HEK293 (cell line): ENCODE measurements at regions not wholly inside any gene's neighbourhood (a gene's known extent, or its start where the extent isn't known, plus 50 kb on each side); places are given as distances from the start of the nearest gene placed in this dataset.

Source experiments
- CTCF ChIA-PET: fragments of 350-600 bp; formaldehyde crosslinking; extraction: SDS; loops from one replicate; lab custom pipeline; 2021; ENCODE audit warnings: antibody characterized with exemption; lab: Yijun Ruan, JAX
- POLR2A ChIA-PET: fragments of 300-600 bp; formaldehyde crosslinking; extraction: SDS; loops from one replicate; lab custom pipeline; 2020; ENCODE audit warnings: antibody characterized with exemption, inconsistent platforms; lab: Yijun Ruan, JAX
- H3K27ac ChIP-seq: fragments of 200-500 bp; sonication (Bioruptor generic); 2 replicates; pipeline ENCODE4 v1.5.1; 2014; ENCODE audit warnings: low read depth, low read length, control low read depth, inconsistent platforms; ENCODE audit errors: extremely low read depth
- H3K36me3 ChIP-seq, 2 experiments: fragments of 200-500 bp in 1 of 2; sonication (Bioruptor generic) in 1 of 2; 1 replicate in 1 of 2; 2 replicates in 1 of 2; pipeline ENCODE4 v1.5.1; 2014 to 2017; ENCODE audit warnings: inconsistent platforms in 2 of 2, low read length in 2 of 2; ENCODE audit not compliant: control insufficient read depth in 2 of 2, insufficient read depth in 1 of 2
- H3K4me1 ChIP-seq: fragments of 200-500 bp; sonication (Bioruptor generic); 2 replicates; pipeline ENCODE4 v1.5.1; 2014; ENCODE audit warnings: mild to moderate bottlenecking, low read length, inconsistent platforms; ENCODE audit not compliant: control insufficient read depth, insufficient read depth
- H3K4me3 ChIP-seq: 2 replicates; pipeline ENCODE4 v1.5.1; 2011; ENCODE audit warnings: low read depth, mild to moderate bottlenecking, control low read depth, low read length, moderate library complexity
- H3K9me3 ChIP-seq: fragments of 200-500 bp; sonication (Bioruptor generic); 2 replicates; pipeline ENCODE4 v1.5.1; 2014; ENCODE audit warnings: low read depth, low read length, inconsistent platforms; ENCODE audit not compliant: control insufficient read depth, insufficient read depth
- FEZF1 ChIP-seq: fragments of 450-650 bp; formaldehyde crosslinking; IDR thresholded peaks from 2 replicates; pipeline ENCODE4 v1.5.1; 2016; ENCODE audit warnings: missing biosample characterization, missing genetic modification characterization
- GLI2 ChIP-seq: fragments of 450-650 bp; formaldehyde crosslinking; IDR thresholded peaks from 2 replicates; pipeline ENCODE4; 2017; ENCODE audit warnings: missing biosample characterization, missing genetic modification characterization, low read depth, borderline replicate concordance
- MZF1 ChIP-seq: fragments of 450-650 bp; formaldehyde crosslinking; IDR thresholded peaks from 2 replicates; pipeline ENCODE4 v1.5.1; 2017; ENCODE audit warnings: missing biosample characterization, missing genetic modification characterization, borderline replicate concordance
- ZBTB8A ChIP-seq: fragments of 450-650 bp; formaldehyde crosslinking; IDR thresholded peaks from 2 replicates; pipeline ENCODE4 v1.5.1; 2016; ENCODE audit warnings: missing biosample characterization, missing genetic modification characterization
- ZFP69B ChIP-seq: fragments of 450-650 bp; formaldehyde crosslinking; IDR thresholded peaks from 2 replicates; pipeline ENCODE4 v1.5.1; 2016; ENCODE audit warnings: missing biosample characterization, missing genetic modification characterization
- ZNF114 ChIP-seq: fragments of 450-650 bp; formaldehyde crosslinking; IDR thresholded peaks from 2 replicates; pipeline ENCODE4 v1.5.0; 2017; ENCODE audit warnings: missing biosample characterization, missing genetic modification characterization
- ZNF157 ChIP-seq: fragments of 450-650 bp; formaldehyde crosslinking; IDR thresholded peaks from 2 replicates; pipeline ENCODE4 v1.5.1; 2016; ENCODE audit warnings: missing biosample characterization, missing genetic modification characterization
- ZNF2 ChIP-seq: fragments of 450-650 bp; formaldehyde crosslinking; IDR thresholded peaks from 2 replicates; pipeline ENCODE4 v1.5.1; 2016; ENCODE audit warnings: missing biosample characterization, missing genetic modification characterization
- ZNF223 ChIP-seq: fragments of 450-650 bp; formaldehyde crosslinking; IDR thresholded peaks from 2 replicates; pipeline ENCODE4 v1.5.1; 2016; ENCODE audit warnings: missing biosample characterization, missing genetic modification characterization
- ZNF292 ChIP-seq: fragments of 450-650 bp; formaldehyde crosslinking; IDR thresholded peaks from 2 replicates; pipeline ENCODE4 v1.5.1; 2016; ENCODE audit warnings: low read depth, missing biosample characterization, missing genetic modification characterization, borderline replicate concordance
- ZNF341 ChIP-seq: fragments of 450-650 bp; formaldehyde crosslinking; IDR thresholded peaks from 2 replicates; pipeline ENCODE4; 2016; ENCODE audit warnings: low read depth, missing biosample characterization, missing genetic modification characterization
- ZNF366 ChIP-seq: fragments of 450-650 bp; formaldehyde crosslinking; conservative IDR thresholded peaks from 2 replicates; pipeline ENCODE4 v1.5.1; 2016; ENCODE audit warnings: missing biosample characterization, missing genetic modification characterization
- ZNF510 ChIP-seq: fragments of 450-650 bp; formaldehyde crosslinking; IDR thresholded peaks from 2 replicates; pipeline ENCODE4 v1.5.1; 2018; ENCODE audit warnings: mild to moderate bottlenecking, missing genetic modification characterization, missing biosample characterization; ENCODE audit not compliant: insufficient replicate concordance
- ZNF529 ChIP-seq: fragments of 450-650 bp; formaldehyde crosslinking; IDR thresholded peaks from 2 replicates; pipeline ENCODE4 v1.5.1; 2017; ENCODE audit warnings: missing genetic modification characterization, missing biosample characterization; ENCODE audit not compliant: insufficient replicate concordance
- ZNF544 ChIP-seq: fragments of 450-650 bp; formaldehyde crosslinking; IDR thresholded peaks from 2 replicates; pipeline ENCODE4 v1.5.0; 2017; ENCODE audit warnings: missing biosample characterization, missing genetic modification characterization
- ZNF571 ChIP-seq: fragments of 450-650 bp; formaldehyde crosslinking; IDR thresholded peaks from 2 replicates; pipeline ENCODE4 v1.5.0; 2017; ENCODE audit warnings: missing biosample characterization, missing genetic modification characterization
- ZNF596 ChIP-seq: fragments of 450-650 bp; IDR thresholded peaks from 2 replicates; pipeline ENCODE4 v1.5.0; 2018; ENCODE audit warnings: missing biosample characterization, mild to moderate bottlenecking, missing genetic modification characterization, moderate library complexity
- ZNF629 ChIP-seq: fragments of 450-650 bp; formaldehyde crosslinking; IDR thresholded peaks from 2 replicates; pipeline ENCODE4 v1.5.1; 2017; ENCODE audit warnings: missing biosample characterization, missing genetic modification characterization
- ZNF670 ChIP-seq: fragments of 450-650 bp; formaldehyde crosslinking; IDR thresholded peaks from 2 replicates; pipeline ENCODE4 v1.5.1; 2016; ENCODE audit warnings: missing biosample characterization, missing genetic modification characterization, low read depth
- ZNF701 ChIP-seq: fragments of 450-650 bp; formaldehyde crosslinking; IDR thresholded peaks from 2 replicates; pipeline ENCODE4 v1.5.1; 2016; ENCODE audit warnings: missing biosample characterization, missing genetic modification characterization
- ZXDB ChIP-seq: fragments of 450-650 bp; formaldehyde crosslinking; IDR thresholded peaks from 2 replicates; pipeline ENCODE4 v1.5.1; 2016; ENCODE audit warnings: missing biosample characterization, missing genetic modification characterization
- TF ChIP-seq, protein P1 (sequence below): fragments of 450-650 bp; IDR thresholded peaks from 2 replicates; pipeline ENCODE4 v1.5.1; 2018; ENCODE audit warnings: missing biosample characterization, missing genetic modification characterization
- TF ChIP-seq, protein P2 (sequence below): fragments of 450-650 bp; formaldehyde crosslinking; IDR thresholded peaks from 2 replicates; pipeline ENCODE4 v1.5.1; 2016; ENCODE audit warnings: missing biosample characterization, missing genetic modification characterization
- TF ChIP-seq, protein P3 (sequence below): sonication (generic); formaldehyde crosslinking; IDR thresholded peaks from 2 replicates; pipeline ENCODE4 v1.8.1; 2022; ENCODE audit warnings: mild to moderate bottlenecking, moderate library complexity, missing genetic modification reagents

DNA sequence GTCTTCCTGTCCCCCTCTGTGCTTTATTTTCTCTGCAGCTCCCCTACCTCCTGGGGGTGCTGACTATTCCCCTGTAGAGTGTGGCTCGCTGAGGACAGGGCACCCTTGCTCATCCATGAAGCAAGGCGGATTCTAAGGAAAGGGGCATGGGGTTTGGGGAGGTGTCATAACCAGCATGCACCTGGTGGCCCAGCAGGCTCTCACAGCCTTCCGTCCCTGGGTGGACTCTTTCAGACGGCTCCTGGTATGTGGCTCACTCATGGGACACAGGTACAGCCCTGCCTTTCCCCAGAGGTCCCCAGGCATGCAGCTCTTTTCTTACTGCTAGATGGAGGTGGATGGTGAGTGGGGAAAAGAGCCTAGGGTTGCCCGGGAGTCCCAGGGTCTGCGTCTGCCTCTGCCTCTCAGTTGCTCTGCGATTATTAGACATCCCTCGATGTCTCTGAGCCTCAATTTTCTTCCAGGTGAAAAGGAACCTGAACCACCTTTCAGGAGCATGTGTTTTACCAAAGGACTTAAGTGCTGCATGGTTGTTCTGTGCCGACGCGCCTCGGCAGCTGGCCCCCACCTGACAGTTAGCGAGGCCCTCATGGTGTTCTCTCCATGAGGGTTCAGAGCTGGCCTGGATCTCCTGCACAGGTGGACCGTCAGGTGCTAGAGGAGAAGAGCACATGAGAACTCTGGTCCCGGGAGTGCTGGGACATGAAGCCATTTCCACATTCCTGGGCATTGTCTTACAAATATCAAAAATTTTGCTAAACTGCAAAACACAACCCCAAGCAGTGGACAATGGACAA is 172.5 kb upstream of the SHH start:
- H3K4me3 ChIP-seq: no peak overlapping the region
- CTCF ChIA-PET: interaction anchor here (0.7 kb wide), 1 partner anchor 420 kb away, joined by 3 read pairs; no protein-coding TSS in a partner anchor
- no peaks in the 10 kb centered on the region for H3K36me3 ChIP-seq
- TF ChIP-seq ZNF670: no peak
- TF ChIP-seq ZXDB (tag by site-specific recombination): no peak
- no peak for TF ChIP-seq ZFP69B (tag by site-specific recombination)
- no peak for TF ChIP-seq ZNF529 (tag by site-specific recombination)
- no peak for TF ChIP-seq ZNF596
- TF ChIP-seq ZNF157 (tag by site-specific recombination): no peak
- no peak for TF ChIP-seq ZNF341 (tag by site-specific recombination)
- no peaks in the 10 kb centered on the region for H3K9me3 ChIP-seq
- no peaks in the 10 kb centered on the region for H3K4me1 ChIP-seq
- H3K27ac ChIP-seq: no peak overlapping the region
- POLR2A ChIA-PET: no interaction called here

DNA sequence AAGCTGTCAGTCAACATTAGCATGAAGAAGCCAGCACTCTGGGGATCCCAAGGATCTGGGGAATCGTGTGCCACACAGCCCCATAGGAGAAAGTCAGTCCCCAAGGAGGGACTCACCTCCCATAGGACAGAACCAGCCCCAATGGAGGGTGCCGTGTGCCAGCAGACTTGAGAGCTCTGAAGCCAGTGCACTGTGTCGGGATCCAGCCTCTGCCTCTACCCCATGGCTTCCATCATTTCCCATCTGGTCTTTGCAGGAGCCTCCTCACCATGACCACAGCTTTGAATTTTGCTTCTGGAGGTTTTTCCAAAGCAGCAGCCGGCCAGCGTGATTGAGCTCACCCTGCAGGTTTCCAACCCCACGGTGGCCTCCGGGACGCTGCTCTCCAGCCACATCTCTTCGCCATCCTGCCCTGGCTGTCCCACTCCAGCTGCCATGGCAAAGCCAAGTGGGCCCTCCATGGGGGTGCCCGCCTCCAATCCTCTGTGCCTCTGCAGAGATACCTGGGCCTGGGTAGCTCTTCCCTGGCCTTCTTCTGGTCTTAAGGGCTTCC is 171.8 kb upstream of the SHH start:
- no peak for TF ChIP-seq ZNF510
- no peak for TF ChIP-seq ZNF629 (tag by site-specific recombination)
- TF ChIP-seq ZNF114 (tag by site-specific recombination): no peak
- no peak for TF ChIP-seq FEZF1 (tag by site-specific recombination)
- TF ChIP-seq ZNF701 (tag by site-specific recombination): no peak
- TF ChIP-seq GLI2 (tag by site-specific recombination): no peak
- TF ChIP-seq ZNF596: no peak
- TF ChIP-seq ZNF223: no peak
- no peak for TF ChIP-seq ZNF571
- TF ChIP-seq, protein P1, sequence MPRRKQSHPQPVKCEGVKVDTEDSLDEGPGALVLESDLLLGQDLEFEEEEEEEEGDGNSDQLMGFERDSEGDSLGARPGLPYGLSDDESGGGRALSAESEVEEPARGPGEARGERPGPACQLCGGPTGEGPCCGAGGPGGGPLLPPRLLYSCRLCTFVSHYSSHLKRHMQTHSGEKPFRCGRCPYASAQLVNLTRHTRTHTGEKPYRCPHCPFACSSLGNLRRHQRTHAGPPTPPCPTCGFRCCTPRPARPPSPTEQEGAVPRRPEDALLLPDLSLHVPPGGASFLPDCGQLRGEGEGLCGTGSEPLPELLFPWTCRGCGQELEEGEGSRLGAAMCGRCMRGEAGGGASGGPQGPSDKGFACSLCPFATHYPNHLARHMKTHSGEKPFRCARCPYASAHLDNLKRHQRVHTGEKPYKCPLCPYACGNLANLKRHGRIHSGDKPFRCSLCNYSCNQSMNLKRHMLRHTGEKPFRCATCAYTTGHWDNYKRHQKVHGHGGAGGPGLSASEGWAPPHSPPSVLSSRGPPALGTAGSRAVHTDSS (tag by site-specific recombination): no peak
- no peak for TF ChIP-seq ZNF292
- Histone ChIP-seq H3K27ac (no peak overlapping the region), H3K36me3 (no peaks in the 10 kb centered on the region), H3K9me3 (no peaks in the 10 kb centered on the region), H3K4me1 (no peaks in the 10 kb centered on the region), H3K4me3 (no peak overlapping the region)
- ChIA-PET CTCF (interaction anchor here (0.7 kb wide), 1 partner anchor 421 kb away, joined by 3 read pairs; no protein-coding TSS in a partner anchor), POLR2A (no interaction called here)

DNA sequence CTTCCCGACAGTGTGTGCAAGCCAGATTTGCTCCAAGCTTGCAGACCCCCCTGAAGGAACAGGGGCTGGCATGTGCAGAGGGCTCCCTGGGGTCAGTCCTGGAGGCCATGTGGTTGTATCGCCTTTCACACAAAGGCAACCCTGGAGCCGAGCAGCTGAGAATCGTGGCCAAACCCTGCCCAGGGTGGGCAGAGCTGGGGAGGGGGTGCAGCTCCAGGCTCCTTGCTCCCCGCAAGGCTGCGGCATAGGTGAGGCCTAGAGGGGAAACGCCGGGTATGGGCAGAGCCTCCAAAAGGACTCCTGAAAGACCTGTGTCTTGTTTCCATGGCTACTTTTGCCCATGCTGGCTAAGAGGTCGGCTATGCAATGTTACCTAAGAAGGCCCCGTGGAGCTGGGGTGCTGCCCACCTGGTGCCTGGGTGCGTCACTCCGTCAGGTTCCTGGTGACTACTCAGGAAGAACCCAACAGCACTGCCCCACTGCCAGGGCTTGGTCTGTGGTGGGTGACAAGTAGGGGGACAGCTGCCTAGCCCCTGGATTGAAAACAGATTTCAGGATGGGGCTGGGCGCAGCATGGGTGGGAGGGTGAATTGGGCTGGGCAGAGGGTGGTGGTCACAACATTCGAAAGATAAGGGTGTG is 171.0 kb upstream of the SHH start:
- CTCF ChIA-PET: no interaction called here
- H3K4me3 ChIP-seq: no peak overlapping the region
- POLR2A ChIA-PET: interaction anchor here (0.7 kb wide), 1 partner anchor 80 kb away, joined by 3 read pairs; no protein-coding TSS in a partner anchor
- TF ChIP-seq, protein P2, sequence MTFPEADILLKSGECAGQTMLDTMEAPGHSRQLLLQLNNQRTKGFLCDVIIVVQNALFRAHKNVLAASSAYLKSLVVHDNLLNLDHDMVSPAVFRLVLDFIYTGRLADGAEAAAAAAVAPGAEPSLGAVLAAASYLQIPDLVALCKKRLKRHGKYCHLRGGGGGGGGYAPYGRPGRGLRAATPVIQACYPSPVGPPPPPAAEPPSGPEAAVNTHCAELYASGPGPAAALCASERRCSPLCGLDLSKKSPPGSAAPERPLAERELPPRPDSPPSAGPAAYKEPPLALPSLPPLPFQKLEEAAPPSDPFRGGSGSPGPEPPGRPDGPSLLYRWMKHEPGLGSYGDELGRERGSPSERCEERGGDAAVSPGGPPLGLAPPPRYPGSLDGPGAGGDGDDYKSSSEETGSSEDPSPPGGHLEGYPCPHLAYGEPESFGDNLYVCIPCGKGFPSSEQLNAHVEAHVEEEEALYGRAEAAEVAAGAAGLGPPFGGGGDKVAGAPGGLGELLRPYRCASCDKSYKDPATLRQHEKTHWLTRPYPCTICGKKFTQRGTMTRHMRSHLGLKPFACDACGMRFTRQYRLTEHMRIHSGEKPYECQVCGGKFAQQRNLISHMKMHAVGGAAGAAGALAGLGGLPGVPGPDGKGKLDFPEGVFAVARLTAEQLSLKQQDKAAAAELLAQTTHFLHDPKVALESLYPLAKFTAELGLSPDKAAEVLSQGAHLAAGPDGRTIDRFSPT (tag by site-specific recombination): no peak
- TF ChIP-seq, protein P3, sequence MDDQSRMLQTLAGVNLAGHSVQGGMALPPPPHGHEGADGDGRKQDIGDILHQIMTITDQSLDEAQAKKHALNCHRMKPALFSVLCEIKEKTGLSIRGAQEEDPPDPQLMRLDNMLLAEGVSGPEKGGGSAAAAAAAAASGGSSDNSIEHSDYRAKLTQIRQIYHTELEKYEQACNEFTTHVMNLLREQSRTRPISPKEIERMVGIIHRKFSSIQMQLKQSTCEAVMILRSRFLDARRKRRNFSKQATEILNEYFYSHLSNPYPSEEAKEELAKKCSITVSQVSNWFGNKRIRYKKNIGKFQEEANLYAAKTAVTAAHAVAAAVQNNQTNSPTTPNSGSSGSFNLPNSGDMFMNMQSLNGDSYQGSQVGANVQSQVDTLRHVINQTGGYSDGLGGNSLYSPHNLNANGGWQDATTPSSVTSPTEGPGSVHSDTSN (CRISPR knock-in tag): no peak
- TF ChIP-seq MZF1 (tag by site-specific recombination): no peak
- no peak for TF ChIP-seq ZNF544 (tag by site-specific recombination)
- no peak for TF ChIP-seq ZBTB8A (tag by site-specific recombination)
- no peak for TF ChIP-seq ZNF2
- no peak for TF ChIP-seq ZNF366 (tag by site-specific recombination)

More for the DNA sequence above, 171.0 kb upstream of the SHH start:
- Histone ChIP-seq H3K27ac (no peak overlapping the region), H3K4me1 (no peaks in the 10 kb centered on the region), H3K36me3 (no peaks in the 10 kb centered on the region), H3K9me3 (no peaks in the 10 kb centered on the region)
